Endothelial cell of umbilical vein (primary cell): ENCODE measurements at regions not wholly inside any gene's neighbourhood (a gene's known extent, or its start where the extent isn't known, plus 50 kb on each side); places are given as distances from the start of the nearest gene placed in this dataset.

Experiments
- BruUV-seq: library from RNA; stranded (reverse); fragments of 400-500 nt; replicated peaks from 2 replicates; lab custom pipeline; 2021; lab: Mats Ljungman, UMichigan
- CTCF ChIA-PET: fragments of 300-600, 350-600 bp; sonication (Branson Sonifier 250); formaldehyde crosslinking; loops from one replicate; lab custom pipeline; 2021; ENCODE audit warnings: antibody characterized with exemption, inconsistent platforms; lab: Charles Lee
- POLR2A ChIA-PET: fragments of 300-600, 350-600 bp; sonication (Branson Sonifier 250); formaldehyde crosslinking; loops from one replicate; lab custom pipeline; 2021; ENCODE audit warnings: antibody characterized with exemption, inconsistent platforms; lab: Charles Lee
- DNase-seq: peaks from one replicate; pipeline ENCODE4 v3.0.0-alpha.2; 2011; ENCODE audit warnings: low read depth, low spot score
- FAIRE-seq: peaks from 2 replicates; lab custom pipeline; 2011; peaks lifted over from hg19 to GRCh38; lab: Jason Lieb, UNC
- H2AFZ ChIP-seq: 2 replicates; pipeline ENCODE4 v1.6.0; 2012; ENCODE audit warnings: low read depth, low read length, control low read depth, inconsistent platforms
- H3K27ac ChIP-seq: 2 replicates; pipeline ENCODE4 v1.5.1; 2011; ENCODE audit warnings: low read depth, mild to moderate bottlenecking, control low read depth, low read length, moderate library complexity; ENCODE audit not compliant: insufficient read depth
- H3K27me3 ChIP-seq, 2 experiments: 2 replicates each; pipeline versions ENCODE4 v1.6.0 to v1.6.1; 2011; ENCODE audit warnings: low read length in 2 of 2, mixed read lengths in 1 of 2; ENCODE audit not compliant: control insufficient read depth in 2 of 2, insufficient read depth in 2 of 2
- H3K36me3 ChIP-seq, 2 experiments: 2 replicates in 1 of 2; 3 replicates in 1 of 2; pipeline ENCODE4 v1.5.1; 2011; ENCODE audit warnings: low read length in 2 of 2, mild to moderate bottlenecking in 1 of 2, moderate library complexity in 1 of 2; ENCODE audit not compliant: control insufficient read depth in 2 of 2, insufficient read depth in 2 of 2; ENCODE audit errors: extremely low read depth in 1 of 2
- H3K4me1 ChIP-seq: 3 replicates; pipeline ENCODE4 v1.5.1; 2011; ENCODE audit warnings: mild to moderate bottlenecking, low read length; ENCODE audit not compliant: control insufficient read depth, insufficient read depth; ENCODE audit errors: extremely low read depth
- H3K4me2 ChIP-seq: 2 replicates; pipeline ENCODE4 v1.6.1; 2011; ENCODE audit warnings: low read length, control low read depth, mixed read lengths; ENCODE audit not compliant: insufficient read depth
- H3K4me3 ChIP-seq, 3 experiments: fragments of 200-600 bp in 1 of 3; sonication (generic), shearing (Covaris generic) in 1 of 3; replicated peaks in 1 of 3; 2 replicates each; pipeline ENCODE4 v1.5.1; 2011 to 2016; ENCODE audit warnings: control low read depth in 3 of 3, low read length in 3 of 3, mild to moderate bottlenecking in 2 of 3, inconsistent platforms in 1 of 3, low read depth in 1 of 3, moderate library complexity in 1 of 3; ENCODE audit not compliant: insufficient read depth in 1 of 3
- H3K79me2 ChIP-seq: 2 replicates; pipeline ENCODE4 v1.6.0; 2012; ENCODE audit warnings: low read length, inconsistent platforms; ENCODE audit not compliant: control insufficient read depth, insufficient read depth
- H3K9ac ChIP-seq: replicated peaks from 2 replicates; pipeline ENCODE3; 2011; ENCODE audit warnings: low read length, control low read depth; ENCODE audit not compliant: insufficient read depth; ENCODE audit errors: extremely low read depth
- H3K9me1 ChIP-seq: replicated peaks from 3 replicates; pipeline ENCODE4 v1.6.0; 2011; ENCODE audit warnings: mild to moderate bottlenecking, low read length; ENCODE audit not compliant: control insufficient read depth, insufficient read depth; ENCODE audit errors: extremely low read depth
- H3K9me3 ChIP-seq: replicated peaks from 2 replicates; pipeline ENCODE4 v1.5.1; 2012; ENCODE audit warnings: low read length, inconsistent platforms; ENCODE audit not compliant: control insufficient read depth, insufficient read depth
- H4K20me1 ChIP-seq: replicated peaks from 2 replicates; pipeline ENCODE3; 2011; ENCODE audit warnings: mild to moderate bottlenecking, low read length; ENCODE audit not compliant: control insufficient read depth, insufficient read depth; ENCODE audit errors: extremely low read depth
- MAX ChIP-seq: IDR thresholded peaks from 2 replicates; pipeline ENCODE4 v1.6.1; 2011; ENCODE audit not compliant: insufficient read depth, insufficient read length
- MYC ChIP-seq: IDR thresholded peaks from one replicate; pipeline ENCODE4 v1.6.1; 2011; ENCODE audit warnings: mild to moderate bottlenecking, low read depth, low read length
- POLR2A ChIP-seq: IDR thresholded peaks from 2 replicates; pipeline ENCODE4 v1.6.1; 2012; ENCODE audit warnings: low read depth, mild to moderate bottlenecking, control low read depth, low read length
- dilution Hi-C: fragments of 300-500 bp; cut with MboI; formaldehyde crosslinking; loops from one replicate; pipeline ENCODE4 v1.15.0; 2019; ENCODE audit warnings: low sequenced_read_pairs; ENCODE audit not compliant: extremely low pct_ligation_motif_present
- intact Hi-C: fragments of 100-400 bp; cut with micrococcal nuclease; formaldehyde crosslinking; loops from one replicate; pipeline ENCODE4 v1.10.0; 2022

- Histone ChIP-seq H2AFZ (no peak overlapping the region), H4K20me1 (no peaks in the 10 kb centered on the region), H3K9ac (no peak overlapping the region), H3K9me3 (no peaks in the 10 kb centered on the region), H3K36me3 (no peaks in the 10 kb centered on the region), H3K9me1 (no peaks in the 10 kb centered on the region), H3K4me3 (no peak overlapping the region), H3K4me2 (no peak overlapping the region), H3K4me1 (no peaks in the 10 kb centered on the region), H3K27ac (no peak overlapping the region), H3K79me2 (no peaks in the 10 kb centered on the region), H3K27me3 (no peaks in the 10 kb centered on the region)
- ChIA-PET CTCF (no interaction called here), POLR2A (no interaction called here)
- intact Hi-C loops: no loop called here
- FAIRE-seq (no peak), DNase-seq (no peak)
- dilution Hi-C loops: no loop called here
- no peak for TF ChIP-seq MYC
- TF ChIP-seq POLR2A: no peak
- BruUV-seq: no TSS peak
These were observed 156.4 kb upstream of the COL21A1 start for GRCh38 chr6:56403745-56404144.

- dilution Hi-C loops: no loop called here
- Histone ChIP-seq H4K20me1 (no peaks in the 10 kb centered on the region), H3K36me3 (no peaks in the 10 kb centered on the region), H3K9ac (no peak overlapping the region), H3K4me3 (no peak overlapping the region), H3K27me3 (no peaks in the 10 kb centered on the region), H3K4me2 (no peak overlapping the region), H2AFZ (no peak overlapping the region), H3K9me1 (no peaks in the 10 kb centered on the region), H3K9me3 (no peaks in the 10 kb centered on the region), H3K4me1 (no peaks in the 10 kb centered on the region), H3K79me2 (no peaks in the 10 kb centered on the region), H3K27ac (no peak overlapping the region)
- intact Hi-C loops: no loop called here
- DNase-seq (no peak), FAIRE-seq (no peak)
- POLR2A ChIA-PET: no interaction called here
- CTCF ChIA-PET: interaction anchor here (0.9 to 1.1 kb wide), 2 partner anchors 16 to 18 kb away, joined by 3 read pairs; no protein-coding TSS in a partner anchor
- TF ChIP-seq MAX (no peak), MYC (no peak)
- no TSS peak for BruUV-seq
These were observed 154.2 kb upstream of the COL21A1 start for GRCh38 chr6:56401477-56402070.
